AG04449 (cell line): ENCODE measurements at regions not wholly inside any gene's neighbourhood (a gene's known extent, or its start where the extent isn't known, plus 50 kb on each side); places are given as distances from the start of the nearest gene placed in this dataset.

Experiments used
- CTCF ChIA-PET: fragments of 350-600 bp; formaldehyde crosslinking; extraction: SDS; loops from one replicate; lab custom pipeline; 2021; ENCODE audit warnings: antibody characterized with exemption; lab: Yijun Ruan, JAX
- POLR2A ChIA-PET: fragments of 400-600, 350-600 bp; formaldehyde crosslinking; extraction: SDS; loops from one replicate; lab custom pipeline; 2020; ENCODE audit warnings: antibody characterized with exemption, inconsistent platforms; lab: Yijun Ruan, JAX
- DNase-seq: peaks from one replicate; pipeline ENCODE4 v3.0.0-alpha.2; 2010; ENCODE audit warnings: low read depth, low spot score
- H3K4me3 ChIP-seq: 2 replicates; pipeline ENCODE4 v1.5.1; 2011; ENCODE audit warnings: low read depth, mild to moderate bottlenecking, control low read depth, low read length
- TF ChIP-seq, protein P1 (sequence below): IDR thresholded peaks from one replicate; pipeline ENCODE4 v1.5.1; 2011; ENCODE audit warnings: mild to moderate bottlenecking, moderate library complexity, low read length, control low read depth, inconsistent platforms; ENCODE audit not compliant: insufficient read depth; ENCODE audit errors: missing control alignments

DNA sequence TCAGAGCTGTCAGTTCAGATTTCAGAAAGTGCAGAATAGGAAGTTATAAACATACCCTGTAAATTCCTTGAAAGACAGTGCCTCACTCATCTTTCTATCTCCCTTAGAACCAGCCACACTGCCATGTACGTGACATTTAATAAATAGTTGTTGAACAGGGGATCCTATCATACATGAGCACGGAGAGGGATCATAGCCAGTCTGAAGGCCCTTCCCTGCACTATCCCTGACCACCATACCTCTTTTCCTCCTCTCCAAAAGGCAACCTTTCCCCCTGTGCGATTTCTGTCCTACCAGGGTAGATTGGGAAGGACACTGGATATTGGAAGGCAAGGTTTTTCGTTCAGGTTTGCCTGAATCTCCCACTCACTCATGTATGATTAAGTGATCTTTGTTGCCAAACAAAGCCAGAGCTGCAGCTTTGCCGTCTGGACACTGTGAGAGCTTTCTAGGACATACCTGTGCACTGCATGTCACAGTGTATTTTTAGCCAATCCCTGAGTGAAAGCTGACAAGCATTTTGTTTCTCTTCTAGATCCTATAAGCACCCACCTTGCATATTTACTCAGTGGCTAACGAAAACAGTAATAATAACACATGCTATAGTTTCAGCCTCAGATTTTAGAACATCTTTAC is 986.5 kb upstream of the WWC1 start:
- TF ChIP-seq, protein P1, sequence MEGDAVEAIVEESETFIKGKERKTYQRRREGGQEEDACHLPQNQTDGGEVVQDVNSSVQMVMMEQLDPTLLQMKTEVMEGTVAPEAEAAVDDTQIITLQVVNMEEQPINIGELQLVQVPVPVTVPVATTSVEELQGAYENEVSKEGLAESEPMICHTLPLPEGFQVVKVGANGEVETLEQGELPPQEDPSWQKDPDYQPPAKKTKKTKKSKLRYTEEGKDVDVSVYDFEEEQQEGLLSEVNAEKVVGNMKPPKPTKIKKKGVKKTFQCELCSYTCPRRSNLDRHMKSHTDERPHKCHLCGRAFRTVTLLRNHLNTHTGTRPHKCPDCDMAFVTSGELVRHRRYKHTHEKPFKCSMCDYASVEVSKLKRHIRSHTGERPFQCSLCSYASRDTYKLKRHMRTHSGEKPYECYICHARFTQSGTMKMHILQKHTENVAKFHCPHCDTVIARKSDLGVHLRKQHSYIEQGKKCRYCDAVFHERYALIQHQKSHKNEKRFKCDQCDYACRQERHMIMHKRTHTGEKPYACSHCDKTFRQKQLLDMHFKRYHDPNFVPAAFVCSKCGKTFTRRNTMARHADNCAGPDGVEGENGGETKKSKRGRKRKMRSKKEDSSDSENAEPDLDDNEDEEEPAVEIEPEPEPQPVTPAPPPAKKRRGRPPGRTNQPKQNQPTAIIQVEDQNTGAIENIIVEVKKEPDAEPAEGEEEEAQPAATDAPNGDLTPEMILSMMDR: no peak
- ChIA-PET CTCF (no interaction called here), POLR2A (no interaction called here)
- DNase-seq: no peak
- H3K4me3 ChIP-seq: no peak overlapping the region

GRCh38 chr5:167305591-167306213 is 985.7 kb upstream of the WWC1 start:
- H3K4me3 ChIP-seq: no peak overlapping the region
- TF ChIP-seq, protein P1: no peak
- ChIA-PET CTCF (no interaction called here), POLR2A (no interaction called here)
- no peak for DNase-seq

DNA sequence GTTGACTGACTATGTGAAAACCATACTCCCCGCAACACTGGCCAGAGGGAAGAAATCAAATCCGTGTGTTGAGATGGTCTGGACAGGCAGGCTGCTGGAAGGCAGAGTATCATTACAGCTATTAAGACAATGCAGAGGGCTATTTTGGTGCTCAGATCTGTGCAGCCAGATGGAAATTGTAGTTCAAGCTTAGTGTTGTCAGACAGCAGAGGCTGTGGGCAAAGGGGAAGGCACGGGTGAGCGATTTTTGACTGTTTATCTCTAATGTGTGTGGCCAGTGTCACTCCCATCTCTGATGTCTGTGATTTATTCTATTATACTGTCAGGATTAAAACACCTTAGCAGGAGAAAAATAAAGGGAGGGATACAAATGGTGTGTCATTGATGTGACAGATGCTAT is 984.4 kb upstream of the WWC1 start:
- CTCF ChIA-PET: interaction anchor here (0.7 kb wide), 1 partner anchor 258 kb away, joined by 3 read pairs; no protein-coding TSS in a partner anchor
- DNase-seq: no peak
- POLR2A ChIA-PET: no interaction called here
- H3K4me3 ChIP-seq: no peak overlapping the region
- TF ChIP-seq, protein P1: no peak

GRCh38 chr5:167308466-167308865 is 983.0 kb upstream of the WWC1 start:
- CTCF ChIA-PET: no interaction called here
- TF ChIP-seq, protein P1: no peak
- no peak overlapping the region for H3K4me3 ChIP-seq
- POLR2A ChIA-PET: no interaction called here
- DNase-seq: no peak

DNA sequence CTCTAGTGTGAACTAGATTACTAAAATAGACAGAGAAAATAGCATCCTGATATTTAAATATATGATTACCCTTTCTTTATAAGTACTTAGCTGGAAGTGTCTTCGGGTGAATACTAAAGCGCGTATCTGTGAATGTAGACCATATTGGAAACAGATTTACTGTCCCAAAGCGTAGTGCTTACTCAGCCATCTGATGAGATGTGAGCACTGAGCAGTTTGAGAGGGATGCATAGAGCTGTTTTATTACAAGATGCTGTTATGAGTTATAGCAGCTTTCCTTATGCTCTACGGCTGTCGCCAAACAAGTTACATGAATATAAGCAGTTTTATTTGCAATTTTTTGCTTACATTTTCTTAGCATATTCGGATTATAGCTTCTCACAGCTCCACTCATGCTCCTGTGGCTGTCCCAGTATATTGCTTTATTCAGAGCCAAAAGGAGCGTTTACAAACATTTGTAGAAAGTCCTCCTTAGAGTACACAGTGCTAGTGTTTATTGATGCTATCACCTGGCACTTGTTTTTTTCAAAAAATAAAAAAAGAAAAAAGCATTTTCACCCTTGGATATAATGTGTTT is 981.4 kb upstream of the WWC1 start:
- ChIA-PET CTCF (no interaction called here), POLR2A (no interaction called here)
- DNase-seq: no peak
- no peak overlapping the region for H3K4me3 ChIP-seq
- TF ChIP-seq, protein P1: no peak

DNA sequence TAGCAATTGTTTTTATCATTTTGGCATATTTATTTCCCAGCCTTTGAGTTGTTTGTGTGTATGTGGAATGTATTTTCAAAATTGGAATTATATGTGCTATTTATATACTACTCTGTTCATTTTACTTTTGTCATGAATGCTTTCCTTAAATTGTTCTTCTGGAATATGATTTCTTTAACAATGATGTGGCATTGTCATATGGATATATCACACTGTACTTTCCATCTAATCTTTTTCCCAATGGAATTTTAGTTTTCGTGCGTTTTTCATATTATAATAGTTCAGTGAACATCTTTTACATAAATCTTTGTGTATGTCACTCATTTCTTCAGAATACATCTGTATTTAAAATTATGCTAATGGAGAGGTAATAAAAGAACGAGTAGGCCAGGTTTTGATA is 980.1 kb upstream of the WWC1 start:
- no peak for DNase-seq
- POLR2A ChIA-PET: no interaction called here
- no peak overlapping the region for H3K4me3 ChIP-seq
- TF ChIP-seq, protein P1: no peak
- CTCF ChIA-PET: no interaction called here
